HG02759 (cell line): ENCODE measurements at regions not wholly inside any gene's neighbourhood (a gene's known extent, or its start where the extent isn't known, plus 50 kb on each side); places are given as distances from the start of the nearest gene placed in this dataset.

Experiments
- ATAC-seq: cut with Tn5 transposase; IDR thresholded peaks from one replicate; pipeline ENCODE4 v1.9.1; 2021; ENCODE audit warnings: mild to moderate bottlenecking, moderate library complexity; ENCODE audit not compliant: unreplicated experiment

DNA sequence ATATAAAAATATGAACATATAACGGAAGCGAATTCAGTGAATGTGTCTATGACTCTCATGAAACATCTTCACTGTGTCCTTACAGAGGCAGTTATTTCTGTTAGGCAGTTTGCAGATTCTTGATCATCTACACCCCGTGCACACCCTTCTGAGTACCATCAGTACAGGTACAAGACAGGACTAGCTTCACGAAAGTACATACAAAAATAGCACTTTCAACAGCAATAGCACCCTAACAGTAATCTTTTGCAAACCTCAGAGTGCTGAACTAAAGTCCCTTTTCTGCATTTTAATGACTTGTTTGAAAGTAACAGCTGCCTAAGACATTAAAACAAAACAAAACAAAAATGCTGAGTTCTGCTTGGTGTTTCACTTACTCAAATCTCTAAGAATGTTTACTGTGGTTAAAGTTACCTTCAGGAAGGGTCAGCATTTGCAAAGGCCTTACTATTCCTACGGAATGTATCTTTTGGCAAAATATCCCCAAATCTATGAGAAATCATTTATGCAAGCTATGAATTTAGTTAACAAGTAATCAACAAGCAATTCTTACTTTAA lies 104.1 kb downstream of the CNTN3 start:
- ATAC-seq = no peak

DNA sequence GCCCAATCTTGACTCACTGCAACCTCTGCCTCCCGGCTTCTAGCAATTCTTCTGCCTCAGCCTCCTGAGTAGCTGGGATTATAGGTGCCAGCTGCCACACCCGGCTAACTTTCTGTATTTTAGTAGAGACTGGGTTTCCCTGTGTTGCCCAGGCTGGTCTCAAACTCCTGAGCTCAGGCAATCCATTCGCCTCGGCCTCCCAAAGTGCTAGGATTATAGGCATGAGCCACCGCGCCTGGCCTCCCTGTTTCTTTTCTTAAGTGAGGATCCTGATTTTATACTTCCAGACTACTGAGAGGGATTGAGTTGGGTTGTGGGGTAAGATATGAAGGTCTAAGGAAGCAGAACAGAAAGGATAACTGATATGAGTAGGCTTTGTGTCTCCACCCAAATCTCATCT lies 106.8 kb downstream of the CNTN3 start:
- ATAC-seq = no peak

DNA sequence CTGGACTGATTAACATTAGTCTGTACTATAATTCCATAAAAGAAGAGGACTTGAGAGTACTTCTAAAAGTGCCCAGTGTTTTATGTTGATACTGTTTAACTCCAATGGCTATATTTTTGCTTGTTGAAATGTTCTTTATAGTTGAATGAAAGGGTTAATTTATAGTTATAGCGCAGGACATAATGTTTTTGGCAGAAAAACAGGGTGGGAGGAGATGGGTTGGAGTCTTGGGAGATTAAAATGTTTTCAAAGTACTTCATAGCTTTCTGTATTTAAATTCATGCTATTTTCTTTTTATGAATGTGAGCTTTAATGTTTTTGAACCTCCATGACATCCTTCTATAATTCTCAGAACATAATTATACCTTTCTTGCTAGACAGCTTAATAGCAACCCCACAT lies 108.2 kb downstream of the CNTN3 start:
- no peak for ATAC-seq

DNA sequence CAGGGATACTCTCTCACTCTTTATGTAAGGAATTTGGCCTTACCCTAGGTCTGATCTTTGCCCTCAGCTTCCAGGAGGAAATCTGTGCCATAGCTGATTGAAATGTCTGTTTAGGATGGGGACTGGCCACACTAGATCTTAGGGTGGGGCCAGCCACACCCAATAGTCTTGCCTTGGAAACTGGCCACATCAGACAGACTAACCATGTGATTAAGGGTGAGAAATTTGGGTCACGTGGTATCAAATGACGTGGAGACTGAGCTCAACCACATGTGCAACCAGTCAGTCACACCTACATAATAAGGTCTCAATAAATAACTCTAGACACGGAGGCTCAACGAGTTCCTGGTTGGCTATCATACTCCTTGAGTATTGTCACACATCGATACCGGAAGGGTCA lies 113.5 kb downstream of the CNTN3 start:
- no peak for ATAC-seq

DNA sequence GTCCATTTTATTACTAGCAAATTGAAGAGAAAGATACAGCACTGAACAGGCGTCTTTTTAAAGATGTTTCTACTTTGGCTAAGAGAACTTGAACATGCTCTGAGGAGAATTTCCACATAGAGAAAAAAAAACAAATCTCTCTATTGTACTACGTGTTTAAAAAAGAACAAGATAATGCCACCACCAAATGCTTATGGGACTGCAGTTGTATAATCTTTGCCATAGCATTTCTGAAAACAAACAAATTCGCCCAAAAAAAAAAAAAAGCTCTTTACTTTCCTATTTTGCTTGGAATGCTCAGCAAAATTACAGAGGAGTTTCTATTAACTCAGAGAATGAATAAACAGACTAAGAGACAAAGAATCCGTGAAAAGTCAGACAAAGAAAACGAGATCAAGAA lies 114.2 kb downstream of the CNTN3 start:
- no peak for ATAC-seq

DNA sequence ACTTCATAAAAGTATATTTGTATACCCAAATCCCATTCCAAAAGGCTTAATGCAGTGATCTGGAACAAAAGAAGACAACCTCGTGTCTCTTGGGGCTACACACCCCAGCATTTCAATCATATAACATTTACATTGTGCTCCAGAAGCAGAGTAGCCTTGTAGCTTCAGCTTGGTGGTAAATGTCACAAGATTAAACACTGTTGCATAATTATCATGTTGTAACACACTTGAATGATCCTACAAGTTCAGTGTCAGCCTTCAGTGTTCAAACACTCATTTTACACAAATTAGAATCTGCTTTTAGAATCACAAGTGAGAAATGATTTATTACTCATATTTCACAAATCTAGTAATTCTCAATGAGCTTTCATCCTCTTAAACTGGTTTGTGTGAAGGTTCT lies 122.6 kb downstream of the CNTN3 start:
- ATAC-seq = no peak

DNA sequence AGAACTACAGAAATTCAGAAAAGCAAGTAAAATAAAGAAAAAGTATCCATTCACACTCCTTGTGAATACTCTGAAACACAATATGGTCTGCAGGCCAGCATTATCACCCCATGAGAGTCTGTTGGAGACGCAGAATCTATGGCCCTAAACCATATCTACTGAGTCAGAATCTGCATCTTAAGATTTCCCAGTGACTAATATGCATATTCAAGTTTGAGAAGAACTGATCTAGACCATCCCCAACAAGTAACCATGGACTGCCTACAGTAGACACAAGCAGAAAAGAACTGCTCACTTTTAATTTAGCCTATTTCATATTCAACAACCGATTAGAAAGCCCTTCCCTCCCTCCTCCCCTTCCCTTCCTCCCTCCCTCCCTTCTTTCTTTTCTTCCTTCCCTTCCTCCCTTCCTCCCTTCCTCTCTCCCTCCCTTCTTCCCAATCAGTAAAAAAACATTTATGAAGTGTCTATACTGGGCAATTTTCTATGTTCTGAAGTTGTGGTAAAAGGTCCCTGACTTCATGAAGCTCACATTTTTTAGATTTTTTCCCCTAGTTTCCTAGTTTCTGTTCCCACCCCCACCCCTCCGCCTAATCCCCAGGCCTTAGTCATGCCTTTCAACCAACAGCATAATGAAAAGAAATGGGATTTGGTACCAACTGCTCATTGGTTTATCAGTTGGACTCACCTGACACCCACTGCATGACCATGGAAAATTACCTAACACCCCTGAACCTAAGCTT lies 125.2 kb downstream of the CNTN3 start:
- no peak for ATAC-seq

DNA sequence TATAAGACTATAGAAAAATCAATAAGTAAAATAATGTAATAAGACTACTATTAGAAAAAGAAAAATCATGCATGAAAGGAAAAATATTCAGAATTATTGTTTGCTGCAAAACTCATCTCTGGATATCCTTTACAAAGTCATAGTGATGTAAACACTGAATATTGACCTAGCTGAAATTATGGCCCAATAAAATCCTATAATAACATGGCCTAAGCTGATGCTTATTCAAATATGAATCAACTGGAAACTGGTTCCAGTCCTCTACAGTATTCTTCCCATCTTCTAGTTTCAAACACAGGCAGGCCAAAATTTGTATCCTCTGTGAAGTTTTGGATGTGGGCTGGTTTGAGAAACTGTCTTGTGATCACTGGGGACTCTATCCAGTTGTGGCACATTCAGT lies 134.5 kb downstream of the CNTN3 start:
- ATAC-seq = no peak

DNA sequence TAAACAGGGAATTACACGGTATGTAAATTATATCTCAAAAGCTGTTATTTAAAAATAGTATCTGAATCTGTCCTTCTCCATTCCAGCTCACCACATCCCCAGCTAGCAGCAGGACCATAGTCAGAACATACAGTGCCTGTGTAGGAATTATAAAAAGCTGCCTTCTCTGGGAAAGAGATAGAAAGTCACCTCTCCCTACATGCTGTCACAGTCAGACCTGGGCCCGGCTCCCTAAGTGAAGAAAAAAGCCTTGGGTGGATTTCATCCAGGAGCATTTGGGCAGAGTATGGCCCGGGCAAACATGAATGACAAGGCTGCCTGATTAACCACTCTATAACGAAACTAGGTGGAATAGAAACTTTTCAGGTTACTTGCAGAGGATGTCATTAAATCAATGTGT lies 144.1 kb downstream of the CNTN3 start:
- ATAC-seq = no peak

DNA sequence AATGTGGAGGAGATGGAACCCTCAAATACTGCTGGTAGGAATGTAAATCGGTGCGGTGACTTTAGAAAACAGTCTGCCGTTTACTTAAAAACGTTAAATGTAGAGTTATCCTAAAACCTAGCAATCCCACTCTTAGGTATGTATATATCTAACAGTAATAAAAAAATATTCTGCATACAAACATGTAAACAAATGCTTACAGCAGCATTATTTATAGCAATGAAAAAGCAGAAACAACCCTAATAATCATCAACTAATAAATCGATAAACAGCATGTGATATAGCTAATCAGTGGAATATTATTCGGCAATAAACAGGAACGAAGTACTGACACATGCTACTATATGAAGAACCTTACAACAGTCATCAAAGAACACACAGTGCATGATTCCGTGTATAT lies 144.7 kb downstream of the CNTN3 start:
- ATAC-seq = no peak

DNA sequence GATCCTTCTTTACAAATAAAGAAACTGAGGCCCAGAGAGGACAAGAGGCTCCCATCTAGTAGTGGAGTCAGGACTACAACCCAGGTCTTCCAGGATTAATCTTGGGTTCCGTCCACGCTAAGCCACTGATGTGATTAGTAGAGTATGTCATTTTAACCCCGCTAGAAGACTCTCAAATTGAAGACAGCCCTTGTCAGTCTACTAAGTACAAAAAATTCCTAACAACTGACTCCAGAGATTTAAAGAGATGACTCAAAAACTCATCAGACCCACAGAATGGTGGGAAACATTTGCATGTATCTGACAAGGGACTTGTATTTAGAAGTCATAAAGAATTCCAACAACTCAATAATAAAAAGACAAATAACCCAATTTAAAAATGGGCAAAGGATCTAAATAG lies 145.3 kb downstream of the CNTN3 start:
- ATAC-seq = no peak

DNA sequence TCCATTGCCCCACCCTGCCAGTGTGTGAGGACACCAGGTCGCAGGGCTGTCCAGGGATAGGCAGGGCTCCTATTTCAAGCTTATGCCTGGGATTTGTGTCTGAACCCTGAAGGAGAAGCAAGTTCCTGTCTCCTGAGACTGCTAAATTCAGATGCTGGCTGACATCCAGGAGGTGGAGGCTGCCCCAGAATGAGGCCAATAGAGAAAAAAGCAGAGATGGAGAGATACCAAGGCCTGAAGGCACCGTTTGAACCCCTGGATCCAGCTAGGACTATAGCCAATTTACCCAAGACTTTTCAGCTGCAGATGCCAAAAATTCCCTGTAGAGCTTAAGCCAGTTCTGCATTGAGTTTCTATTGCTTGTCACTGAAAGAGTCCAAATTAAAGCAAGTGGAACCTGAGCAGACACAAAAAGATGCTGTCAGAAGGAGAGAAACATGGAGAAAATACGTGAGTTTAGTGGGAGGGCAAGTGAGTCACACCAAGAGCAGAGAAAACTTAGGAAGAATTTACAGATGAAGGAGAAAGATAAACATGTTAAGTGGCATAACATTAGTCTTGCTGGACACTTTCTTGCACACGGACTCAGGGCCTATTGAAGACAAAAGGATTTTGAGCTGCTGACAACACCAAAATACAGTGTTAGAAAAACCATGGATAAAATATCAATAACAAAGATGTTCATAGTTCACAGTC lies 148.6 kb downstream of the CNTN3 start:
- ATAC-seq = no peak

DNA sequence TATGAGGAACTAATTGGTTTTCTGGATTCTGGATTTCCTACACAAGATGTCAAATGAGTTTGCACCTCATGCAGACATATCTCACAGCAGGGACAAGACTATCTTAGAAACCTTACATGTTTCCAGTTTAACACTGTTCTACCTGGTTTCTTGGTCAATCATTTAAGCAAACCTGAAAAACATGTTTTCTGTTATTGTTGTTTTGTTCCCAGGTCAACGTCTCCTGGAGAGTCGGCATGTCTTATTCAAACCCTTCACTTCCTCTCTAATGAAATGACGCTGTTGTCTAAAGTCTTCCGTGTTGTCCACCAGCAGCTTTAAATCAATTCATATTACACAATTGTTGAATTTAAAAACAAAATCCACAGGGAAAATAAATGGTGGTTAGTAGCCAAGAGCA lies 150.9 kb downstream of the CNTN3 start:
- ATAC-seq = no peak

DNA sequence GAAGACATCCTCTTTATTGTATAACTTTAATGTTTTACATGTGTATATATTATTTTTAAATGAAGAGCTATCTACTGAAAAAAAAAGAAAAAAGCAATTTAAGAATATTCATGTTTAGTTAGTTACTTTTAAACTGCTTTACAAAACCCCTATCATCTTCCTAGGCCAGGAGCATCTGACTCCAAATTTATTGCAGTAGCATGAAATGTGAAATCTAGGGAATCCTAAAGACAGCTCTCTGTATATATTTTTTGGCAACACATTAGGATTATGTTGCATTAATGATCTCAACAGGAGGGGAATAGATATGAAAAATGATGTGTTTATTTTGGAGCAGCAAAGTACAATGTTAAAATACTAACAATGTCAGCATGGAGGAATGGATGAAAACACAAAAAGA lies 158.3 kb downstream of the CNTN3 start:
- no peak for ATAC-seq

DNA sequence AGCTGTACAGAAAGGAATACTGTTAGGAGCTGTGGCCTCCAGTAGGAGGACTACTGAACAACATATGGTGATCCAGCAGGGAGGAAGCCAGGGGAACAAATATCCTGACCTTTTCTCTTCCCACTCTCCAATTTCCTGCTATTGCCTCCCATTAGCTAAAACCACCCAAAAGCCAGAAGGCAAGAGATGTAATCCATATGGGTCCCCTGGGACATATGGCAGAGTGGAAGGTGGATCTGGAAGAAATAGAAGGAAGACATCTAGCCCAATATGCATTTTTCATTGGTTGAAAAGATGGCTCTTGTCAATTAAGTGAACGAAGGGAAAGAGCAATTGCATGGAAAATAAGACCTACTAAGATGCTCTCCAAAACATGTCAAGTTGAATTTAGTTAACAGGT lies 167.2 kb downstream of the CNTN3 start:
- no peak for ATAC-seq

DNA sequence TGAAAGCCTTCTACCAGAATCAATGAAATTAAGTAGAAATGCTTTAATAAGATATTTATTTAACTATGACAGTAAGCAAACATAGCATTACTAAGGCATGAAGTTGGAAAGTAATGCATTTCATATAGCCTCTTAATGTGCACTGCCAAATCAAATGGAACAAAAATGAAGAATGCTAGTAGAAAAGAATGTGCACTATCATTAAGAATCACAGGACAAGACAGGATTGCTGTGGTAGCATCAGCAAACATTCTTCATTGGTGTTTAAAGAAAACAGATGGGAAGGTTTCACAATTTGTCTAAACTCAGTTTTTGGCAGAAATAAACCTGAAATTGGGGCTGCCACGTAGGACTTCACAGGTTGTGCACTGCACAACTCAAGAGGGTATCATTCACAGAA lies 168.9 kb downstream of the CNTN3 start:
- no peak for ATAC-seq

DNA sequence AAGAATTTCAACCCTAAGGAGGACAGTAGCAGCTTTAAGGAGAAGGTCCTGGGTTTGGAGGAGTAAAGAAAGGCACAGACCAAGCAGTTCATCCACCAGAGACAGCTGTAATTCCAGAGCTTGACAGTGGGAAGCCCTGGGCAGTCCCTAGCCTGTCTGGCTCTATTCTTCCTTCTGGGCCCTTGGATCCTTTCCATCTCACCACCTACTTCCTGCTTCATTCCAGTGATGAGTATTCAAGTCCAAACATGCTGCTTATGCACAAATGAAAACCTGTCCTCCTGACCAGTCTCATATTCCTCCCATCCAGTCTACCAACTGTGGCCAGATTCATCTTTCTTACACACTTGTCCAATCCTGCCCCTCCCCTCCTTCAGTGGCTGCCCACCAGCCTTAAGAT lies 171.4 kb downstream of the CNTN3 start:
- ATAC-seq = no peak

DNA sequence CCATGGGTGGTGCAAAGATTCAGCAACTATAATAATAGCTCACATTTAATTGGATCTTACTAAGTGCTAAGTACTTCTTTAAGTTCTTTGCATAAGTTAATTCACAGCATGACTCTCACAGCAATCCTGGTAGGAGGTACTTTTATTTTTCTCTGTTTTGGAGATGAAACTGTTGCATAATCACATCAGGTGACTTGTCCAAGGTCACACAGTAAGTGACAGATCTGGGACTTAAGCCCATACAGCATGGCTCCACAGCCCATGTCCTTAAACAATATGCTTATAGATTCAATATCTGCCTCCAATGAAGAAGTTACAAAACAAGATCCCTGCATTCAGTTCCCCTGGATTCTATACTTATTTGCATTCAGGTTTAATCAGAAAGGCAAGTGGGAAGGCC lies 171.8 kb downstream of the CNTN3 start:
- no peak for ATAC-seq

DNA sequence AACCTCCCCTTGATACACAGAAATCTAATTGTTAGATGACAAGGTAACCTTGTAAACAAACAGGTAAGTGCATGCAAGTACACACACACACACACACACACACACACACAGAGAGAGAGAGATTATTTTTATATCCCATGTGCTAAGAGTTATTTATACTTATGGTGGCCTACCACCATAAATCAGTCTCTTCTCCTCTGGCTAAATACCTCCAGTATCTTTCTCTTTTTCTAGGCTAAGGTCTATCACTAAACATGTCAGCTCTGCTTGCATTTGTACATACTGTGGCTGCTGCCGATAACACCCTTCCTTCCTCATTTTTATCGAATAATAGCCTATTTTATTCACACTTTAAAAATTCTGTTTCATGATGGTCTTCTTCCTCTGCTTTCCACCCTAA lies 172.4 kb downstream of the CNTN3 start:
- ATAC-seq = no peak

DNA sequence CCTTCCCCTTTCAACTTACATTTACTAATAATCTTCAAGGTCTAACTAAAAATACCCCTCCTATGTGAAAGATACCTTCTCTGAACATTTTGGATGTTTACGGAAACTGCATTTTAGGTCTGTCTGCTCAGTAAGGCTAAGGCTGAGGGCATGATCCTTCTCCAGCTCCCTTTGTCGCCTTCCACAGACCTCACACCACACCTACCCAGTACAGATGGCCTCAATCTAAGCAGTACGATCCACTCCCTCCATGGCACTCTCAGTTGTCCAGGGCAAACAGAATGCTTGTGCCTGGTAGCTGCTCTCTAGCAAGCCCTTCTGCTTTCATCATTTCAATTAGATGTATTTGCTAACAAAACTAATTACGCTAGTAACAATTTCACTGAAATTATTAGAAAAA lies 178.3 kb downstream of the CNTN3 start:
- no peak for ATAC-seq

DNA sequence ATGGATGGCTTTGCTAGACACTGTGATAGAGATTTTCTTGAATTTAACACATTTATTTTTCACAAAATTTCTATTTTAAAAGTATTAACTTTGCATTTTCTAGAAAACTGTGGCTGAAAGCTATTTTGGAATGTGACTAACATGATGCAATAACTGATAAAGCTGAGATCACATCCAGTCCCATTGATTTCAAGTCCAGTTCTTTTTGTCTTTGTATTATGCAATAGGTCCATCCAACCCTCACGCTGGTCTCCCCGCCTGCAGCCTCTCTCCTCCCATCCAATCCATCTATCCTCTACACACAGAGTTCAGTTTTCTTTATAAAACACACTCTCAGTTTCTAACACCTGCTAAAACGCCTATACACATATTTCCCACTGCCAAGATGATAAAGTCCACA lies 178.8 kb downstream of the CNTN3 start:
- ATAC-seq = no peak

DNA sequence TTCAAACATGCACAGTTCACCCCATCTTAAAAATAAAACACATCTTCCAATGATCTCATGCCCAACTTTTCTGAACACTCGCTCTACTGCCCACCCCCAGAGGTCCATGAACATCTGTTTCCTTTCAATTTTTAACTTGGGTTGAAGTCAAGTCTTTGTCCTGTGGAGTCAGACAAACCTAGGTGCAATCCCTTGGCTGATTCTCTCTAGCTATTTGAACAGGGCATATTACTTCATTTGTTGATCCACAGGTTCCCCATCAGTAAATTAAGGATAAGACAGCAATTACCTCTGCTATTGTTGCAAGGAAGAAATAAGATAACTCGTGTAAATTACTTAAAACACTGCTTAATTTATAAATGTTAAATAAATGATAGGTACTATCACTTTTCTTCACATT lies 180.1 kb downstream of the CNTN3 start:
- ATAC-seq = no peak

DNA sequence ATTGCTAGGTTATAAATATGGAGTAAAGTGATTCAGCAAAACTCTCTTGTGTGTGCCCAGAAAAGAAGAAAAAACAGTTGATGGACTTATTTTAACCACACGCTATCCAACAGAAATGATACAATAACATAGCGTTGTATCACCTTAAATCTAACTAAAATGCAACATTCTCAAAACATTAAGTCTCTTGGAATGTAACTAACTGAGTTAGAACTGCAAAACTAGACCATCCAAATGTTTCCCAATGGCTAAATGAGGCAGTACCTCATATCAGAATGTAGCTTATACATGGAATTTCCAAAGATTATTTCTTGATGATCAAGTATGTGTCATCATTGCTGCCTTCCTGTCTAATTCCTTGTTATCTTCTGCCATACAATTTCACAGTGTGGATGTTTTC lies 187.9 kb downstream of the CNTN3 start:
- no peak for ATAC-seq
